ENCODE measurements at regions not wholly inside any gene's neighbourhood (a gene's known extent, or its start where the extent isn't known, plus 50 kb on each side); places are given as distances from the start of the nearest gene placed in this dataset.

GRCh38 chr15:70278644-70279043, 180.9 kb upstream of the TLE3 start:
- no peak for DNase-seq
- TF ChIP-seq CTCF (IDR thresholded peaks at IDR 0.05; ENCODE audit: partially characterized antibody, unreplicated experiment): no peak
- H3K4me1 Mint-ChIP-seq (ENCODE audit: low read depth, unreplicated experiment): no peaks in the 10 kb centered on the region
- no peaks in the 10 kb centered on the region for H3K36me3 Mint-ChIP-seq (ENCODE audit: unreplicated experiment)
- peaks cover 3% of the 10 kb centered on the region for H3K27me3 Mint-ChIP-seq (ENCODE audit: unreplicated experiment)
- H3K27ac Mint-ChIP-seq (ENCODE audit: unreplicated experiment): no peak overlapping the region
- no peak overlapping the region for H3K4me3 Mint-ChIP-seq (ENCODE audit: unreplicated experiment)
- peaks cover 4% of the 10 kb centered on the region for H3K9me3 Mint-ChIP-seq (ENCODE audit: unreplicated experiment)

GRCh38 chr15:70277556-70277955, 179.8 kb upstream of the TLE3 start:
- no peak for DNase-seq
- H3K36me3 Mint-ChIP-seq (ENCODE audit: unreplicated experiment): no peaks in the 10 kb centered on the region
- no peaks in the 10 kb centered on the region for H3K9me3 Mint-ChIP-seq (ENCODE audit: unreplicated experiment)
- no peaks in the 10 kb centered on the region for H3K4me1 Mint-ChIP-seq (ENCODE audit: low read depth, unreplicated experiment)
- peaks cover 3% of the 10 kb centered on the region for H3K27me3 Mint-ChIP-seq (ENCODE audit: unreplicated experiment)
- H3K4me3 Mint-ChIP-seq (ENCODE audit: unreplicated experiment): no peak overlapping the region
- no peak overlapping the region for H3K27ac Mint-ChIP-seq (ENCODE audit: unreplicated experiment)
- TF ChIP-seq CTCF (IDR thresholded peaks at IDR 0.05; ENCODE audit: partially characterized antibody, unreplicated experiment): no peak

DNA sequence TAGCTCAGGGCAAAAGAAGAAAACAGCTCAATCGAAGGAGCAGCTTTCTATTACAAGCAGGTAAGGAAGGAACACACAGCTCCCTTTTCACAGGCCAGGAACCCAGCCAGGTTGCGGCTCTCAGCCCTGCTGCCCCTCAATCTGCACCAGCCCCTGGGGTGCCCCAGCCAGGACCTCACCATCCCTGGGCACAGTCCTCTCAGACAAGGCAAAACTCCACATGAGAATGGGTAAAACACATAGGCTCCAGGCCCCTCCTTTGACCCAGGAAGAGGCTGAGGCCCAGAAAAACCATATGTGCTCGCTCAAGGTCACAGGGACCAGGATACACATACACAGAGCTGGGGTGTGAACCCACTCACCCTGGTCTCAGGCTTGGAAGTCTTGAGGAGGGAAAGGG, 178.7 kb upstream of the TLE3 start:
- H3K9me3 Mint-ChIP-seq (ENCODE audit: unreplicated experiment): no peaks in the 10 kb centered on the region
- no peak for TF ChIP-seq CTCF (IDR thresholded peaks at IDR 0.05; ENCODE audit: partially characterized antibody, unreplicated experiment)
- no peaks in the 10 kb centered on the region for H3K4me1 Mint-ChIP-seq (ENCODE audit: low read depth, unreplicated experiment)
- no peaks in the 10 kb centered on the region for H3K36me3 Mint-ChIP-seq (ENCODE audit: unreplicated experiment)
- H3K27me3 Mint-ChIP-seq (ENCODE audit: unreplicated experiment): peaks cover 3% of the 10 kb centered on the region
- no peak overlapping the region for H3K4me3 Mint-ChIP-seq (ENCODE audit: unreplicated experiment)
- H3K27ac Mint-ChIP-seq (ENCODE audit: unreplicated experiment): no peak overlapping the region
- DNase-seq: no peak

DNA sequence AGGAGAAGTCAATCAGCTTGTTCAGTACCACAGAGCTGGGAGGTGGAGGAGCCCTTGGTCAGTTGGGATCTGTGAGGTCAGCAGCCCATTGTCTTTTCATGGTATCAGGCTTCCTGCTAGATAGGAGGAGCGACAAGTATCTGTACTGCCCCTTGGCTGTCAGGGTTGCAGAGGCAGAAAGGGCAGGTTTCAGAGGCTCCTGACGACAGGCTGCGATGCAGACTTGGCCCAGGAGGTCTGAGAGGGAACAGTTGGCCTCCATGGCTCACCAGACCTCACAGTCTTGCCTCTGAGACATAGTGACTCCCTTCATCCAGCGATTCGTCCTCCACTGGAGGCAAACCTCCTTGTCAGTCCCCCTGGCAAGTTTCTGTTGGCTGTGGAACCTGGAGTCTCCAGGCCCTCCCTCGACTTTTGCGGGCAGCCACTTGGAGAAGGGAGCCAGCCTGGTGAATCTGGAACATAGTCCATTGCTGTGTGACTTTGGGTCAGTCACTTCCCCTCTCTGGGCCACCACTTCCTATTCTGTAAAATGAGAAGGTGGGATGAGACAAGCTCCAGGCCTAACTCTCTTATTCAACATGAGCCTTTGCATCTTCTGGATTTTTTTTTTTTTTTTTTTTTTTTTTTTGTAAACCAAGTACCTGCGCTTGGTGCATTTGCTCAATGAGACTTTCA, 177.9 kb upstream of the TLE3 start:
- no peaks in the 10 kb centered on the region for H3K9me3 Mint-ChIP-seq (ENCODE audit: unreplicated experiment)
- H3K27ac Mint-ChIP-seq (ENCODE audit: unreplicated experiment): no peak overlapping the region
- H3K27me3 Mint-ChIP-seq (ENCODE audit: unreplicated experiment): peaks cover 7% of the 10 kb centered on the region
- H3K4me3 Mint-ChIP-seq (ENCODE audit: unreplicated experiment): no peak overlapping the region
- TF ChIP-seq CTCF (IDR thresholded peaks at IDR 0.05; ENCODE audit: partially characterized antibody, unreplicated experiment): no peak
- H3K36me3 Mint-ChIP-seq (ENCODE audit: unreplicated experiment): no peaks in the 10 kb centered on the region
- H3K4me1 Mint-ChIP-seq (ENCODE audit: low read depth, unreplicated experiment): no peaks in the 10 kb centered on the region
- no peak for DNase-seq

DNA sequence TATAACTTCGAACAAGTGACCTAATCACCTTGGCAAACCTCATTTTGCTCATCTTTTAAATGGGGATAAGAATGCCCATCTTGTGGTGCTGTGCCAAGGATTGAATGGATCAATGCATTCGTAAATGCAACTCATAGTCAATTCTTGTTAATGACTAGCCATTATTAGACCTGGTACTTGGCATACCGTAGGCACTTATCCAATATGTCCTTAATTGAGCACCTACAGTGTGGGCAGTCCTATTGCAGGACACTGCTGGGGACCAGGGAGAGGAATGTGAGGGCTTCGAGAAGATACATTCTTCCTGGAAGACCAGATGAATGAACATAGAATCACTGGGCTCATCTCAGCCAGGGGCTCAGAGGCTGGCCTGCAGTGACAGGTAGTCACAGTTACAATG, 177.2 kb upstream of the TLE3 start:
- no peak for TF ChIP-seq CTCF (IDR thresholded peaks at IDR 0.05; ENCODE audit: partially characterized antibody, unreplicated experiment)
- no peak overlapping the region for H3K27ac Mint-ChIP-seq (ENCODE audit: unreplicated experiment)
- H3K27me3 Mint-ChIP-seq (ENCODE audit: unreplicated experiment): peaks cover 7% of the 10 kb centered on the region
- H3K36me3 Mint-ChIP-seq (ENCODE audit: unreplicated experiment): no peaks in the 10 kb centered on the region
- H3K4me3 Mint-ChIP-seq (ENCODE audit: unreplicated experiment): no peak overlapping the region
- H3K9me3 Mint-ChIP-seq (ENCODE audit: unreplicated experiment): no peaks in the 10 kb centered on the region
- no peaks in the 10 kb centered on the region for H3K4me1 Mint-ChIP-seq (ENCODE audit: low read depth, unreplicated experiment)
- DNase-seq: no peak
